RWPE1 (cell line): ENCODE measurements at regions not wholly inside any gene's neighbourhood (a gene's known extent, or its start where the extent isn't known, plus 50 kb on each side); places are given as distances from the start of the nearest gene placed in this dataset.
A peak's percentile ranks its signal among the peaks of the same experiment; 100 is the strongest.

Experiments used
- CTCF ChIA-PET: fragments of 350-600 bp; sonication (Branson Sonifier 250); formaldehyde crosslinking; extraction: SDS; loops from one replicate; lab custom pipeline; 2021; lab: Yijun Ruan, JAX
- POLR2A ChIA-PET: fragments of 400-600 bp; formaldehyde crosslinking; extraction: SDS; loops from one replicate; lab custom pipeline; 2020; ENCODE audit warnings: antibody characterized with exemption; ENCODE audit not compliant: low non-redundant PET; lab: Yijun Ruan, JAX
- DNase-seq: peaks from one replicate; pipeline ENCODE4 v3.0.0; 2012; ENCODE audit warnings: low spot score
- H3K27ac ChIP-seq: fragments of 450-650 bp; 2 replicates; pipeline ENCODE4 v1.5.1; 2017
- TF ChIP-seq, protein P1 (sequence below): fragments of 450-650 bp; conservative IDR thresholded peaks from 2 replicates; pipeline ENCODE4 v1.5.1; 2017; ENCODE audit warnings: low read depth, mild to moderate bottlenecking

DNA sequence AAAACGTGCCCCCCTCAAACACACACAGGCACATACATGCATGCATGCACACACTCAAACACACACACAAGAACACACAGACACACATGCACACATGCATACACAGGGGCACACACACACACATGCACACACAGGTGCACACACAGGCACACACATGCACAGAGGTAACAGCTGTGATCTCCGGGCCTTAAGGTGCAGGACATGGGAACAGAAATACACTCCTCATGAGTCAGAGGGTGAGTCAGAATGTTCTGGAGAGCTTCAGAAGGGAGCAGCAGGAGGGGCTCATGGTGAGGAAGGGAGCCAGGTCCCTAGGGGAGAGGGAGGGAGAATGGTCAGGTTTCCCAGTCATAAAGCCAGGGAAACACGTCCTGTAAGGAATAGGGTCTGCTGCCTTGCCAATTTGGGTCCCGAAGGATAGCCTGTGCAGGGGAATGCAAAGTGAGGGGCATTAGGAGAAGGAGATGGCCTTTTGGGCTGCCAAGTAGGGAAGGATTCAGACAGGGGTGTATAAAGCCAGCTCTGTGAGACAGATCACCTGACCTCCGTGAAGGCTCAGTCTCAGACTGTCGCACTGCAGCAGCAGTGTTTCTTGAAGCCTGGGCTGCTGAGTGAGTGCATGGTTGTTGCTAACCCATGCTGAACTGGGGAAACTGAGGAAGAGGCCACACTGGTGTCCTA lies 123.9 kb downstream of the MAFB start:
- ChIA-PET CTCF (interaction anchor here (0.6 to 0.9 kb wide), 3 partner anchors 91 to 125 kb away, joined by 3 read pairs; no protein-coding TSS in a partner anchor), POLR2A (interaction anchor here (1.3 kb wide), 1 partner anchor 124 kb away, joined by 10 read pairs; the partner anchor contains the start of gene MAFB)
- TF ChIP-seq, protein P1, sequence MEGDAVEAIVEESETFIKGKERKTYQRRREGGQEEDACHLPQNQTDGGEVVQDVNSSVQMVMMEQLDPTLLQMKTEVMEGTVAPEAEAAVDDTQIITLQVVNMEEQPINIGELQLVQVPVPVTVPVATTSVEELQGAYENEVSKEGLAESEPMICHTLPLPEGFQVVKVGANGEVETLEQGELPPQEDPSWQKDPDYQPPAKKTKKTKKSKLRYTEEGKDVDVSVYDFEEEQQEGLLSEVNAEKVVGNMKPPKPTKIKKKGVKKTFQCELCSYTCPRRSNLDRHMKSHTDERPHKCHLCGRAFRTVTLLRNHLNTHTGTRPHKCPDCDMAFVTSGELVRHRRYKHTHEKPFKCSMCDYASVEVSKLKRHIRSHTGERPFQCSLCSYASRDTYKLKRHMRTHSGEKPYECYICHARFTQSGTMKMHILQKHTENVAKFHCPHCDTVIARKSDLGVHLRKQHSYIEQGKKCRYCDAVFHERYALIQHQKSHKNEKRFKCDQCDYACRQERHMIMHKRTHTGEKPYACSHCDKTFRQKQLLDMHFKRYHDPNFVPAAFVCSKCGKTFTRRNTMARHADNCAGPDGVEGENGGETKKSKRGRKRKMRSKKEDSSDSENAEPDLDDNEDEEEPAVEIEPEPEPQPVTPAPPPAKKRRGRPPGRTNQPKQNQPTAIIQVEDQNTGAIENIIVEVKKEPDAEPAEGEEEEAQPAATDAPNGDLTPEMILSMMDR = no peak
- peak; percentile 99 for DNase-seq
- peak overlapping the region; percentile 88 for H3K27ac ChIP-seq

DNA sequence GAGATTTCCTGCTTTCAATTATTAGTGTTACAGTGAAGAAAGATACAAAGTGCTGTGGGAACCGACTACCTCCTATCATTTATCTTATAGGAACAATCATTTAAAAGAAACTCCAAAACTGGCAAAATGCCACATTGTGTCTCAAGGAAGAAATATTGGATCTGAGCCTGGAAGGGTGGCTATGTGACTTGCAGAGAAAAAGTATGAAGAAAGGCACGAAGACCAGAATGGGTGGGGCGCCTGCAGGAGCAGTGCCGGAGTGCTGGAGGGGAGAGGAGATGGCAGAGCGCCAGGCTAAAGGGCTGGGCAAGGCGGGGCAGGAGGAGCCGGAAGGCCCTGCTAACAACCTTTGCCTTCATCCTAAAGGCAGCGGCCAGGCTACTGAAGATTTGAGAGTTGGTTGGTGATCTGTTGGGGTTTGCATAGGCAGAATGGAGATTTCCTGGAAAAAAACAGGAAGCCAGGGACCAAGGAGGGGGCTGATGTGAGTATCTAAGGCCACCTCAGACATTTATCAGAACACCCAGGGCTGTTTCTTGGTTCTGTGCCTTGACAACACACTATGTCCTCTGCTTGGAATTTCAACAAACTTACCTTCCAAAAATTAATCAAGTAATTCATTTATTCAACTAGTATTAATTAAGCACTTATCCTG lies 125.6 kb downstream of the MAFB start:
- ChIA-PET POLR2A (interaction anchor here (1.6 kb wide), 1 partner anchor 125 kb away, joined by 3 read pairs; the partner anchor contains the start of gene MAFB), CTCF (interaction anchor here (0.6 to 0.9 kb wide), 3 partner anchors 100 to 275 kb away, joined by 3 read pairs; no protein-coding TSS in a partner anchor)
- H3K27ac ChIP-seq = peak overlapping the region; percentile 86
- peak; percentile 98 for DNase-seq
- TF ChIP-seq, protein P1 = no peak

DNA sequence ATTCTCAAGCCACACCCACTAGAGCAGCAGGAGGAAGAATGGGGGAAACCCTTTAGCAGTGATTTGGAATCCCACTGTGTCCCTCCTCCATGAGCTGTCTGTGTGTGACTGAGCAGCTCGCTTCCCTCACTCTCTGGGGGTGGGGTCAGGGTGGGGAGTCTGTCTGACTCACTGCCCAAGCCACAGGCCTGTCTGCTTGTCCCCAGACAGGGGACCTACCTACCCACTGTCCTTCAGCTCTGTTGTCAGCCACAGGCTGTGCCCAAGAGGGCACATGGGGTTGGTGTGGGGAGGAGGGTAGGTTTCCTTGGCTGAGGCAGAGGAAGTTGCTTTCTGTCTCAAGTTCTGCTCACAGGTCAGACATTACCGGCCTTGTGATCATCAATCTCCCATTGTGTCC lies 127.0 kb downstream of the MAFB start:
- ChIA-PET CTCF (interaction anchor here (0.5 to 0.7 kb wide), 2 partner anchors 250 to 278 kb away, joined by 3 to 4 read pairs; no protein-coding TSS in a partner anchor), POLR2A (interaction anchor here (0.8 kb wide), 1 partner anchor 118 kb away, joined by 3 read pairs; no protein-coding TSS in a partner anchor)
- TF ChIP-seq, protein P1 = no peak
- DNase-seq = peak; percentile 47
- H3K27ac ChIP-seq = peak overlapping the region; percentile 86

DNA sequence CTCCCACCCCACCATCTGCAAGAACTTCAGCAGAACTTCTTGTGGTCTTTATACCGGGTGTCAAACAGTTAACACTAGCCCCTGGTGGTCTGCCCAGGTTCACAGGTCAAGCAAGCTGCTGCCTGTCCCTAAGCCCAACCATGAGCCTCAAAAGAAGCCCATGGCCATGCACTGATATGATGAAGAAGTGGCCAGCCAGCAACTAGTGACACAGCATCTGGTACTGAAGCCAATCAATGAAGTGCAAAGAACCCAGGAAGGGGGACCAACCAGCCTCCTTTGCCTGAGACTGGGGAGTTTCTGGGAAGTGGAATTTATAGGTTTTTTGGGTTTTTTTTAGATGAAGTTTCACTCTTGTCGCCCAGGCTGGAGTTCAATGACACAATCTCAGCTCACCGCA lies 127.8 kb downstream of the MAFB start:
- TF ChIP-seq, protein P1 = no peak
- peak overlapping the region; percentile 86 for H3K27ac ChIP-seq
- CTCF ChIA-PET = interaction anchor here (0.7 kb wide), 2 partner anchors 64 to 249 kb away, joined by 3 read pairs; no protein-coding TSS in a partner anchor
- POLR2A ChIA-PET = no interaction called here
- DNase-seq = no peak

DNA sequence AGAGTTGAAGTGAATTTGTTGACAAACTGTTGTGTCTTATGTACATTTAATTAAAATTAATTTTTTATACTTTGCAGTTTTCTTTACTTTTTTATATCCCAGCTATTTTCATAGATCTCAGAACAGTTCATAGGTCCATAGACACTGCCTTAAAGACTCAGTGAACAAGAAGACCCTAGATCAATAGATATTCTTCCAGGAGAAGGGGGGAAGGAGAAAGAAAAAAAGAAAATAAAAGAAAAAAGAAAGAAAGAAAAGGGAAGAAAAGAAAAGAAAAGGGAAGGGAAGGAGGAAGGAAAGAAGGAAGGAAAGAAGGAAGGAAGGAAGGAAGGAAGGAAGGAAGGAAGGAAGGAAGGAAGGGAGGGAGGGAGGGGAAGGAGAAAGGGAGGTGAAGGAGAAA lies 130.8 kb downstream of the MAFB start:
- ChIA-PET POLR2A (no interaction called here), CTCF (no interaction called here)
- TF ChIP-seq, protein P1 = no peak
- DNase-seq = no peak
- H3K27ac ChIP-seq = no peak overlapping the region

DNA sequence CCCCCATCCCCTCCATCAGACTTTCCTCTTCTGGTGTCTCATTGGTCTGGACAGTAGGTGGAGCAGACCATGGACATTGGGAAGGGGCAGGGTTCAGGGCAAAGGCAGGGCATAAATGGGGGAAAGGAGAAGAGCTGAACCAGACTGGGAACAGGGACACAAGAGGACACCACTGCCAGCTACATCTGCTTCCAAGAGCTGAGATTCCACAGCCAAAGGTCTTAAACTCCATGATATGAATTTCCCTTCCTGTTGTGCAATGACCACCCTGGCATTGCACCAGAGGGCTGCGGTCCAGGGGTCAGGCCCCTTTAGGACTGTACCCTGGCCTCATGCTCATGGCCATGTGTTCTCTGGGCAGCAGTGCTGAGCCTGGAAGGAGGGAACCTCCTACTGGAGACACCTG lies 137.9 kb downstream of the MAFB start:
- DNase-seq = no peak
- ChIA-PET CTCF (no interaction called here), POLR2A (no interaction called here)
- H3K27ac ChIP-seq = no peak overlapping the region
- TF ChIP-seq, protein P1 = no peak
